K562 (cell line): ENCODE measurements at regions not wholly inside any gene's neighbourhood (a gene's known extent, or its start where the extent isn't known, plus 50 kb on each side); places are given as distances from the start of the nearest gene placed in this dataset.

Experiments
- FOXK1 ChIP-seq: sonication (generic); formaldehyde crosslinking; IDR thresholded peaks from 2 replicates; pipeline ENCODE4 v1.8.0; 2022; ENCODE audit warnings: missing genetic modification reagents, mild to moderate bottlenecking, borderline replicate concordance
- HMG20A ChIP-seq: fragments of 450-650 bp; formaldehyde crosslinking; conservative IDR thresholded peaks from 2 replicates; pipeline ENCODE4 v1.4.0; 2020; ENCODE audit warnings: mild to moderate bottlenecking, mixed read lengths
- JUND ChIP-seq, 2 experiments: IDR thresholded peaks; 2 replicates in 1 of 2; 3 replicates in 1 of 2; pipeline ENCODE4 v1.6.1; 2011; ENCODE audit warnings: borderline replicate concordance in 2 of 2, low read depth in 2 of 2, low read length in 2 of 2, improper control_type of control experiment in 1 of 2, missing biosample characterization in 1 of 2, missing genetic modification characterization in 1 of 2, missing genetic modification reagents in 1 of 2
- MBD2 ChIP-seq: sonication (generic); IDR thresholded peaks from 2 replicates; pipeline ENCODE4 v1.6.1; 2016; ENCODE audit warnings: low read depth, borderline replicate concordance
- RBM14 ChIP-seq: fragments of 200-400 bp; formaldehyde crosslinking; IDR thresholded peaks from 2 replicates; pipeline ENCODE4 v1.6.1; 2018; ENCODE audit warnings: low read depth, mild to moderate bottlenecking, low read length, moderate library complexity, borderline replicate concordance; ENCODE audit not compliant: insufficient read depth
- SPI1 ChIP-seq: IDR thresholded peaks from 2 replicates; pipeline ENCODE4 v1.6.1; 2011; ENCODE audit warnings: low read depth, low read length, control low read depth, borderline replicate concordance
- STAT5A ChIP-seq: IDR thresholded peaks from 2 replicates; pipeline ENCODE4 v1.6.1; 2012; ENCODE audit warnings: low read length, inconsistent platforms, borderline replicate concordance
- TBL1XR1 ChIP-seq, 2 experiments: IDR thresholded peaks; 2 replicates each; pipeline ENCODE4 v1.6.1; 2012; ENCODE audit warnings: improper control_type of control experiment in 2 of 2, low read length in 2 of 2, mild to moderate bottlenecking in 1 of 2
- TF ChIP-seq, protein P1 (sequence below): fragments of 250-450 bp; sonication (Bioruptor Pico); IDR thresholded peaks from 2 replicates; pipeline ENCODE4 v1.4.0; 2020; ENCODE audit warnings: borderline replicate concordance
- TF ChIP-seq, protein P2 (sequence below), 2 experiments: fragments of 450-650 bp; conservative IDR thresholded peaks; 2 replicates each; pipeline ENCODE4 v1.6.1; 2017; ENCODE audit warnings: mild to moderate bottlenecking in 2 of 2, moderate library complexity in 2 of 2

DNA sequence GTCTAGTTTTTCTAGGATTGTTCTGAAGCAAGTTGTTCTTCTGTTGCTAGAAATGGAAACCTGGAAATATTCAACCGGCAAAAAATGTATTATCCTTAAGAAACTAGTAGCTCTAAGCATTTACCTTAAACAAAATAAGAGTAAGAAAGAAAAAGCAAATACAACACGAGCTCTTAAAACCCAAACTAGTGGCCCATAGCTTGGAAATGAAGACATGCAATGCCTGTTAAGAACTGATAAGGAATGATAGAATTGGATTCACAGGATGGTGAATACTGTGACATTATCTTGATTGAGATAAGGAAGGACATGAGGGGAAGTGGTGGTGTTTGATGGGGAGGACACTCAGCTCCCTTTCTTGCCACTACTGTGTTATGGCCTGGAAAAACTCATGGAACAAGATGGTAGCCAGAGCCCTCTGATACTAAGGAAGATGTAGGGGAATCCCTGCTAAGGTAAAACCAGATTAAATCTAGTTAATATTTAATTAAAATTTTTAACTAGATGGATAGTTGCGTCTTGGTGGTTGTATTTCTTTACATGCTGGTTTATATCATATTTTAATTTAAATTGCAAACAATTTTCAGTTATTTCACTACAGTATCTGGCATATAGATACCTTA is 193.8 kb downstream of the LPIN1 start (continued):
- TF ChIP-seq, protein P1, sequence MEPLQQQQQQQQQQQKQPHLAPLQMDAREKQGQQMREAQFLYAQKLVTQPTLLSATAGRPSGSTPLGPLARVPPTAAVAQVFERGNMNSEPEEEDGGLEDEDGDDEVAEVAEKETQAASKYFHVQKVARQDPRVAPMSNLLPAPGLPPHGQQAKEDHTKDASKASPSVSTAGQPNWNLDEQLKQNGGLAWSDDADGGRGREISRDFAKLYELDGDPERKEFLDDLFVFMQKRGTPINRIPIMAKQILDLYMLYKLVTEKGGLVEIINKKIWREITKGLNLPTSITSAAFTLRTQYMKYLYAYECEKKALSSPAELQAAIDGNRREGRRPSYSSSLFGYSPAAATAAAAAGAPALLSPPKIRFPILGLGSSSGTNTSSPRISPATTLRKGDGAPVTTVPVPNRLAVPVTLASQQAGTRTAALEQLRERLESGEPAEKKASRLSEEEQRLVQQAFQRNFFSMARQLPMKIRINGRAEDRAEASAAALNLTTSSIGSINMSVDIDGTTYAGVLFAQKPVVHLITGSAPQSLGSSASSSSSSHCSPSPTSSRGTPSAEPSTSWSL = no peak
- peak; percentile 65 for TF ChIP-seq STAT5A
- TF ChIP-seq JUND (IDR thresholded peaks at IDR 0.05; ENCODE audit: borderline replicate concordance, low read depth, low read length) = peak; percentile 77; the same call in 1 of the 2 replicates
- TF ChIP-seq JUND (tag; IDR thresholded peaks at IDR 0.05; ENCODE audit: borderline replicate concordance, low read depth, low read length) = peak; percentile 44; the same call in 1 of the 3 replicates
- peak in 1 of 2 experiments; percentile 74; a peak in 2 of 4 replicates for TF ChIP-seq TBL1XR1 (IDR thresholded peaks at IDR 0.05; ENCODE audit: low read length in 2 of 2)
- TF ChIP-seq FOXK1 (CRISPR knock-in tag) = no peak
- TF ChIP-seq MBD2 = 0 out of 2 replicates have a peak, but pooled peaks have one; percentile 51
- TF ChIP-seq HMG20A (CRISPR knock-in tag) = 0 out of 2 replicates have a peak, but pooled peaks have one; percentile 61
- no peak for TF ChIP-seq RBM14
- TF ChIP-seq, protein P2, sequence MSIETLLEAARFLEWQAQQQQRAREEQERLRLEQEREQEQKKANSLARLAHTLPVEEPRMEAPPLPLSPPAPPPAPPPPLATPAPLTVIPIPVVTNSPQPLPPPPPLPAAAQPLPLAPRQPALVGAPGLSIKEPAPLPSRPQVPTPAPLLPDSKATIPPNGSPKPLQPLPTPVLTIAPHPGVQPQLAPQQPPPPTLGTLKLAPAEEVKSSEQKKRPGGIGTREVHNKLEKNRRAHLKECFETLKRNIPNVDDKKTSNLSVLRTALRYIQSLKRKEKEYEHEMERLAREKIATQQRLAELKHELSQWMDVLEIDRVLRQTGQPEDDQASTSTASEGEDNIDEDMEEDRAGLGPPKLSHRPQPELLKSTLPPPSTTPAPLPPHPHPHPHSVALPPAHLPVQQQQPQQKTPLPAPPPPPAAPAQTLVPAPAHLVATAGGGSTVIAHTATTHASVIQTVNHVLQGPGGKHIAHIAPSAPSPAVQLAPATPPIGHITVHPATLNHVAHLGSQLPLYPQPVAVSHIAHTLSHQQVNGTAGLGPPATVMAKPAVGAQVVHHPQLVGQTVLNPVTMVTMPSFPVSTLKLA (conservative IDR thresholded peaks at IDR 0.05) = peak in 1 of 2 experiments; percentile 51; a peak in 2 of 4 replicates
- TF ChIP-seq SPI1 = peak; percentile 80; the same call in 1 of the 2 replicates
